Activated naive CD8-positive, alpha-beta T cell (primary cell): ENCODE measurements at regions not wholly inside any gene's neighbourhood (a gene's known extent, or its start where the extent isn't known, plus 50 kb on each side); places are given as distances from the start of the nearest gene placed in this dataset.

ENCODE experiments used
- H3K27ac Mint-ChIP-seq: one replicate; pipeline ENCODE4 v1.8.0; 2021; ENCODE audit warnings: mixed read lengths
- H3K27me3 Mint-ChIP-seq: one replicate; pipeline ENCODE4 v1.8.0; 2021; ENCODE audit warnings: mixed read lengths
- H3K36me3 Mint-ChIP-seq: one replicate; pipeline ENCODE4 v1.8.0; 2021; ENCODE audit warnings: mixed read lengths
- H3K4me1 Mint-ChIP-seq: one replicate; pipeline ENCODE4 v1.8.0; 2021; ENCODE audit warnings: low read depth, mixed read lengths
- H3K4me3 Mint-ChIP-seq: one replicate; pipeline ENCODE4 v1.8.0; 2021; ENCODE audit warnings: mild to moderate bottlenecking, mixed read lengths
- H3K9me3 Mint-ChIP-seq: one replicate; pipeline ENCODE4 v1.8.0; 2021; ENCODE audit warnings: low read depth, mixed read lengths

DNA sequence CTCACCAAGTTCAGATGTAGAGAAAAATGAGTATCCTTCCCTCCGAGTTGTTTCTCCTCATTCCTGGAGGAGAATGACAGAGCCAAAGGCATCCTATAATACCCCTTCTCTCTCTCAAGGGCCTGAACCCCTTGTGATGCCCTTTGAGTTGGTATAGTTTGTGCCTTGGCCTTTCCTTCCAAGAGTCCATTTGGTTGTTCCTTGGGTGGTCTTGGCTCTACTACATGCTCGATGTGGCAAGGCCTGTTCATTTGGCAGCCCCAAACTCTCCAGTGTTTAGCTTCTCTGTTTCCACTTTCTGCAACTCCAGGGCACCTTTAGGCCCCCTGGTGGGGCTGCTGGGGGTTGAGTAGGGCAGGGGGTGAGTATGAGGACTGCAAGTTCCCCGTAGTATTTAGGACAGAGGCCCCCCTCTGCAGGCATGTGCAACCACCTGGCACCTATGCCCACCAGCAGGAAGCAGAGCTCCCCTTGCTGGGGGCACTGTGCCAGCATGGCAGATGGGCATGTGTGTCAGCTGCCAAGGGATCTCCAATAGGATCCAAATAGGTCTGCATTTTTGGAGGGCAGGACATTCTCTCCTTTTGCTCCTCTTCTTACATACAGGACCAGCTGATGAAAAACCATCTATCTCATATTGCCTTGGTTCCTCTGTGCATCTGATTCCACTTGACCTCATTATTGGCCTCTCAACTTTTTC is 217.2 kb upstream of the CADM1 start:
- Mint-ChIP-seq H3K27me3 (no peaks in the 10 kb centered on the region), H3K4me1 (no peaks in the 10 kb centered on the region), H3K36me3 (no peaks in the 10 kb centered on the region), H3K27ac (no peak overlapping the region), H3K9me3 (no peaks in the 10 kb centered on the region), H3K4me3 (no peak overlapping the region)

DNA sequence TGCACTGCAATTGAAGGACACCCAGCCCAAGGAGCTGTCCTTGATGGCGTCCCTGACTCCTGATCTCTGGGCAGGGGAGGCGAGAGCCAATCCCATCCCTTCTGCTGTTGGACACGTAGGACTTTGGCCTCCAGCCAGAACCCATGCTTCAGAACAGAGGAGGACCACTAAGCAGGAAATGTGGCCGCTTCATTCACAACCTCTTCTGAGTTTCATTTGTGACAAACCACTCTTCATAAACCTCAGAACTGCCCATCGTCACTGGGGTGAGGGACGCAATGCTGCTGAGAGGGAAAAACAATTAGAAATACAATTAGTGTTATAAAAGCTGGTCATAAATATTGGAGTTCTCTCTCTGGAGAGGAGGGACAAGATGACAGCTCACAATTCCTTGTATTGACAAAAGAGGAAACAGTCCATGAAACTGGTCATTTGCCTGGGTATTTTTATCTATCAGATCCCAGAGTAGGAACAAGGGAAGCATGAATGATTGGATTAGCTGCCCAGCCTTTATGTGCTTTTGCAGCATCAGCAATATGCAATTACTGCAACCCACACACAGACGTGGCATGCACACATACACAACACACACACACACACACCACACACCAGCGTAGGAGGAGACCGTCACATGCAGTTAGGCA is 216.5 kb upstream of the CADM1 start:
- no peaks in the 10 kb centered on the region for H3K9me3 Mint-ChIP-seq
- no peak overlapping the region for H3K27ac Mint-ChIP-seq
- no peaks in the 10 kb centered on the region for H3K36me3 Mint-ChIP-seq
- H3K4me1 Mint-ChIP-seq, result no peaks in the 10 kb centered on the region
- no peak overlapping the region for H3K4me3 Mint-ChIP-seq
- no peaks in the 10 kb centered on the region for H3K27me3 Mint-ChIP-seq

GRCh38 chr11:115718945-115719344 is 214.7 kb upstream of the CADM1 start:
- Mint-ChIP-seq H3K4me1 (no peaks in the 10 kb centered on the region), H3K9me3 (no peaks in the 10 kb centered on the region), H3K4me3 (no peak overlapping the region), H3K36me3 (no peaks in the 10 kb centered on the region), H3K27me3 (peaks cover 2% of the 10 kb centered on the region), H3K27ac (no peak overlapping the region)

DNA sequence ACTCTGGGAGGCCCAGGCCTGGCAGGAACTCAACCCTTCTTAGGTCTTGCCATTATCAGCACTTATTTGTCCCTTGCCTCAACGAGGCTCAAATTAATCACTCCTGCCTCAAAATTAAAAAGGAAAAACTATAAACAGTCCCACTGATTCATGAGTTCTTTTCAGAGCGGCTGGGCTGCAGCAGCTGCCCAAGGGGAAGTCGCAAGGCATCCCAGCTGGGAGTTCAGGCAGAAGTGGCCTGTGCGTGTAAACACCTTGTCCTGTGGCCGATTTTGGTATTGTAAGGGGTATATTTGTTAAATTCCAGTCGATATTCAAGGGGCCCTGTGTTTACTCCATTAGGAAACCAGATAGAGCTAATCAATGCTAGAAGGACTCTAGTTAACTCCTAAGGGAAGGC is 213.9 kb upstream of the CADM1 start:
- no peak overlapping the region for H3K4me3 Mint-ChIP-seq
- H3K9me3 Mint-ChIP-seq, result no peaks in the 10 kb centered on the region
- no peak overlapping the region for H3K27ac Mint-ChIP-seq
- H3K27me3 Mint-ChIP-seq, result peaks cover 2% of the 10 kb centered on the region
- H3K4me1 Mint-ChIP-seq, result no peaks in the 10 kb centered on the region
- no peaks in the 10 kb centered on the region for H3K36me3 Mint-ChIP-seq

DNA sequence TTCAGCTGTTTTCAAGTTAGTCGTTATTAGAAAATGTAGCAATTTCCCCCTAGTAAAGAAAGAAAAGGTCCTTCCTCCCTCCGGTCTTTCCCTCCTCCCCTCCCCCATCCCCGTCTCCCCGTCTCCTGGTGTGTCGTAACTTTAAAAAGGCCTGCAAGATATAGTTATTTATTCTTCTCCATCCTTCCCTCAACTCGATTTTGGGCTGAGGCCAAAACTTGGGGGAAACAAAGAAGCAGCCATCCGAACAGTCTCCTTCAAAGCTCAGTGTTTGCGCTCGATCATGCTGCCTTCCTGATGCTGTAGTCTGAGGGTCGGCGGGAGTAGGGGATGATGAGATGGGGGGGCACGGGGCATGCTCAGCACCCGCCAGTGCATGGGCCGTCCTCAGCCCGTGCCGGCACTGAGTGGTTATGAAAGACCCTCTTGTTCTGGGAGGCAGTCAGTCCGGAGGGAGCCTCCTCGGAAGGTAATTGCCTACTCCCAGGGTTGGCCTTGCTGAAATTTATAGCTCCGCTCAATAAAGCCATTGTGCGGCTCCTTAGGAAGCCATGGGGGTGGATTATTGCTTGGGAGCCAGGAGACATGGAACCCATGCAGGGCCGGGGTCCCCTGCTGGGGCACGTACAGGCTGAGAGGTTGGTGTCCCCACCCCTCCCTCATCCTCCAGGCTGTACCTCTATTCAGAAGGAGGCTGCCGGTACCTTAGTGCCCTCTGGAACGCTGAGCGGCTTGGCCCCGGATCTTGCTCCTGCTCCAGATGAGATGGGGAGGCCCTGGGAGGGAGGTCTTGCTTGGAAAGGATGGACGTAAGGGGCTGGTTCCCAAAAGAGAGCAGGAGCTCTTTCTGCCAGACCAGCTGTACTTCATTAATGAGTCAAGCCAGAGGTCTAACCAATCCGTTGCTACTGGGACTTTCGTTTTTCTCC is 212.7 kb upstream of the CADM1 start:
- Mint-ChIP-seq H3K4me3 (no peak overlapping the region), H3K27me3 (peaks cover 2% of the 10 kb centered on the region), H3K4me1 (no peaks in the 10 kb centered on the region), H3K9me3 (no peaks in the 10 kb centered on the region), H3K36me3 (no peaks in the 10 kb centered on the region), H3K27ac (no peak overlapping the region)

GRCh38 chr11:115716080-115716479 is 211.9 kb upstream of the CADM1 start:
- H3K27ac Mint-ChIP-seq, result no peak overlapping the region
- H3K27me3 Mint-ChIP-seq, result peaks cover 2% of the 10 kb centered on the region
- no peaks in the 10 kb centered on the region for H3K36me3 Mint-ChIP-seq
- H3K4me1 Mint-ChIP-seq, result no peaks in the 10 kb centered on the region
- H3K4me3 Mint-ChIP-seq, result no peak overlapping the region
- no peaks in the 10 kb centered on the region for H3K9me3 Mint-ChIP-seq

DNA sequence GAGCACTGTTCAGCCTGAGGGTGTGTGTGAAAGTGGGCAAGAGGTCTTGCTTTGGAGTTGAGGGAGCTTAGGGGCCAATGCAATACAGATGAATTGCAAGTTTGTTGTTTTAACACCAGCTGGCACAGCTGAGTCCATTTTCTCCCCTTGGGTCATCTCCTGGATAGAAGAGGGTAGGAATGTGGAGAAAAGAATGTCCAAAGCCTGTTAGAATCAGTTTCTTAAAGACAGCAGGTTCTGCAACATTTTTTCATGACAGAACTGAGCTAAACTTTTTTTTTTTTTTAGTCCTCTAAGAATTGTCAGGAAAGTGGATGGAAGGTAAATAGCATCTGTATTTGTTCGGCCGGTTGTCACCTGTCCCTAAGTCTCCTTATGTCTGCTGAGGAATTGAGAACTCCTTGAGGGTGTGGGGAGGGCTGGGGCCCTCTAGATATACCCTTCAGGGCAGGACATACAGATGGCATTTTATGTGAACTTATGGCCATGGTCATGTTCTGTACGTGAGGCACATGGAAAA is 211.1 kb upstream of the CADM1 start:
- H3K9me3 Mint-ChIP-seq, result no peaks in the 10 kb centered on the region
- H3K27ac Mint-ChIP-seq, result no peak overlapping the region
- peaks cover 2% of the 10 kb centered on the region for H3K27me3 Mint-ChIP-seq
- H3K36me3 Mint-ChIP-seq, result no peaks in the 10 kb centered on the region
- no peaks in the 10 kb centered on the region for H3K4me1 Mint-ChIP-seq
- H3K4me3 Mint-ChIP-seq, result no peak overlapping the region

DNA sequence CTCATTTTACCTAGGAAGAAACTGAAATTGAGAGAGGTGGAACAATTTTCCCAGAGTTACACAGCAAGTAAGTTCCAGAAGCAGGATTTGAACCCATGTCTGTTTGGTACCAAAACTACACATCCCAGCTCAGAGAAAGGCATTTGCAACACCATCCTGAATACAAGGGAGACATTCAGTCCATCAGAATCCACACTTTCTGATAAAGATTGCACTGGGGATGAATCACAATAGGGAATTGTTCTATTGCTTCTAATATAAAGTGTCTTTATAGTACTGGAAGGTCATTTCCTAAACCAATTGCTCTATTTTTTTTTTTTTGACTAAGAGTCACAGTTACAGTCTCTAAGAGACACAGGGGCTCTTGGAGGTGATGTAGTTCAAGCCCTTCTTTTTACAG is 208.1 kb upstream of the CADM1 start:
- peaks cover 6% of the 10 kb centered on the region for H3K27me3 Mint-ChIP-seq
- H3K9me3 Mint-ChIP-seq, result no peaks in the 10 kb centered on the region
- no peaks in the 10 kb centered on the region for H3K4me1 Mint-ChIP-seq
- H3K36me3 Mint-ChIP-seq, result no peaks in the 10 kb centered on the region
- no peak overlapping the region for H3K4me3 Mint-ChIP-seq
- H3K27ac Mint-ChIP-seq, result no peak overlapping the region

DNA sequence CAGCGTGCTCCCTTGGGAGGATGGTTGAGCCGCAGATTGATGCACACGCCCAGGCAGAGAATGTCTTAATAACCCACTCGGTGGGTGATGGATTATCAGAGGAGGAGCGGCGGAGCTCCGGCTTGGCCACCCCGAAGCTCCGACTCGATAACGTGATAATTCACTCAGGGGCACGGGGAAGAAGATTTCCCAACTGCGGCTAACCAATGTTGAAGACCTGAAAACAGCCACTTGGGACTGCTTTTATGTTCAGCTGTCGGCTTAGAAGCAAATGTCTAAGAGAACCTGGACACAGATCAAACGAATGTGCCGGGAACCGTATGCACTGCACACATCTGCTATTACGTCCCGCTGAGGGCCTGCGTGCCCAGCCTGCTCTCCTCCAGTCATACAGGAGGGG is 206.8 kb upstream of the CADM1 start:
- no peaks in the 10 kb centered on the region for H3K36me3 Mint-ChIP-seq
- H3K4me1 Mint-ChIP-seq, result no peaks in the 10 kb centered on the region
- H3K4me3 Mint-ChIP-seq, result no peak overlapping the region
- H3K9me3 Mint-ChIP-seq, result no peaks in the 10 kb centered on the region
- H3K27me3 Mint-ChIP-seq, result peaks cover 6% of the 10 kb centered on the region
- H3K27ac Mint-ChIP-seq, result no peak overlapping the region

GRCh38 chr11:115710426-115710825 is 206.2 kb upstream of the CADM1 start:
- Mint-ChIP-seq H3K36me3 (no peaks in the 10 kb centered on the region), H3K27me3 (peaks cover 3% of the 10 kb centered on the region), H3K27ac (no peak overlapping the region), H3K4me1 (no peaks in the 10 kb centered on the region), H3K4me3 (no peak overlapping the region), H3K9me3 (no peaks in the 10 kb centered on the region)

DNA sequence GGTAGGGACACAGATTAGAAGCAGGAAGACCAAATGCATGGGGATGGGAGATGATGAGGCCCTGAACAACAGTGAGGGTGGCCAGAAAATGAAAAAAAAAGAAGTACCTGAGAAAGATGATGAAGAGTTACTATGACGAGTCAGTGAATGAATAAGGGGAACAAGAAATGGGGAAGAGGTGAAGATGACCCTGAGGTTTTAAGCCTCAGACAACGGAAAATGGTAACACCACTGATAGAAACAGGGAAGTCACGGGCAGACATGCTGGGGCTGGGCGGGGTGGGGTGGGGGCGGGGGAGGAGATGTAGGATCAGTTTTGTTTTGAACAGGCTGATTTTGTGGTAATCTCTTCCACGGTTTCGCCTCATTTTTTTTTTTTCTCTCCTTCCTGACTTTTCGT is 205.1 kb upstream of the CADM1 start:
- H3K9me3 Mint-ChIP-seq, result no peaks in the 10 kb centered on the region
- no peaks in the 10 kb centered on the region for H3K4me1 Mint-ChIP-seq
- H3K27ac Mint-ChIP-seq, result no peak overlapping the region
- H3K27me3 Mint-ChIP-seq, result peaks cover 3% of the 10 kb centered on the region
- H3K36me3 Mint-ChIP-seq, result no peaks in the 10 kb centered on the region
- no peak overlapping the region for H3K4me3 Mint-ChIP-seq

- H3K9me3 Mint-ChIP-seq, result peaks cover 3% of the 10 kb centered on the region
- H3K4me1 Mint-ChIP-seq, result no peaks in the 10 kb centered on the region
- no peaks in the 10 kb centered on the region for H3K36me3 Mint-ChIP-seq
- H3K27ac Mint-ChIP-seq, result no peak overlapping the region
- peaks cover 3% of the 10 kb centered on the region for H3K27me3 Mint-ChIP-seq
- no peak overlapping the region for H3K4me3 Mint-ChIP-seq
These were observed 203.1 kb upstream of the CADM1 start for GRCh38 chr11:115707180-115707905.

DNA sequence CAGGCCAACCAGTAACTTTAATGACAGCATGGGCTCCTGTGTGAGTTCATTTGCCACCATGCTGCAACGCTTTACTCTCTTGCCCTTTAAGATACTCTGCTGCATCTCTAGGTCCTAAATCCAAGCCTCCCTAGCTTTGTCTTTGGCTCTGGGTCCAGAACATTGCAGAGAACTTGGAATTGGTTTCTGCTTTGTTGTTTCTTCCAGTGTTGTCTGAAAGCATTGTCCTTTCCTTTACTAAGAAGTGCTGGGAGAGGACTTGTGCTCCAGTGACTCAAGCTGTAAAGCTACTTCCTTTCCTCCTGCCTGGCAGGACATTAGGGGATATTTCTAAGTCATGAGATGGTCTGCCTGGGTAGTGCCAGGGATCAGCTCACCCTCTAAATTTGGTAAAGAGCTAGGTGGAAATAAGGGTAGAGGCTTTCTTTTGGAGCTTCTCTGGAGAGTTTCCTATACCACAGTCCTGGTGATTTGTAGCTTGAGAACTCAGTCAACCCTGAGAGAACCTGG is 202.5 kb upstream of the CADM1 start:
- H3K4me1 Mint-ChIP-seq, result no peaks in the 10 kb centered on the region
- H3K27ac Mint-ChIP-seq, result no peak overlapping the region
- peaks cover 3% of the 10 kb centered on the region for H3K27me3 Mint-ChIP-seq
- peaks cover 3% of the 10 kb centered on the region for H3K9me3 Mint-ChIP-seq
- H3K36me3 Mint-ChIP-seq, result no peaks in the 10 kb centered on the region
- H3K4me3 Mint-ChIP-seq, result no peak overlapping the region

DNA sequence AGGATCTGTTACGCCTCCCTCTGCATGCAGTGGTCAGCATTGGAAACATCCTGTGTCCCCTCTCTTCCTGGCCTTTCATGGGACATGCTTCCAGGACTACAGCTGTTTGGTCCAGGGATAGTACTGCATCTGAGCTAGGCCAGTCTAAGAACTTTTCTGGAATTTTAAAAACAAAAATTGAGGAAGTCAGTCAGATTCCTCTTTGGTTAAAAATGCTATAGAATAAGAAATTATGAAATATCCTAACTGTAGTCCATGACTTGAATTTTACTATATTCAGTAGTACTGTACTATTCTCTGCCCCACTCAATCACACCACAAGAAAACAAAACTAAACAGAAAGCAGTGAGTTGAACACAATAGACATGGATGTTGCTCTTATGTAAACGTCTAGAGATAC is 201.0 kb upstream of the CADM1 start:
- no peak overlapping the region for H3K27ac Mint-ChIP-seq
- peaks cover 3% of the 10 kb centered on the region for H3K27me3 Mint-ChIP-seq
- no peaks in the 10 kb centered on the region for H3K4me1 Mint-ChIP-seq
- no peaks in the 10 kb centered on the region for H3K36me3 Mint-ChIP-seq
- peaks cover 3% of the 10 kb centered on the region for H3K9me3 Mint-ChIP-seq
- H3K4me3 Mint-ChIP-seq, result no peak overlapping the region
